Keratinocyte (primary cell): ENCODE measurements at regions not wholly inside any gene's neighbourhood (a gene's known extent, or its start where the extent isn't known, plus 50 kb on each side); places are given as distances from the start of the nearest gene placed in this dataset.

Experiments
- DNase-seq: peaks from one replicate; pipeline ENCODE4 v3.0.0-alpha.2; 2011; ENCODE audit warnings: low read depth, missing footprints, low spot score
- FAIRE-seq: peaks from 2 replicates; lab custom pipeline; 2011; peaks lifted over from hg19 to GRCh38; lab: Jason Lieb, UNC
- H2AFZ ChIP-seq: 2 replicates; pipeline ENCODE4 v1.6.0; 2012; ENCODE audit warnings: low read length, control low read depth, inconsistent platforms; ENCODE audit not compliant: control insufficient read depth
- H3K27ac ChIP-seq: 2 replicates; pipeline ENCODE4 v1.5.1; 2011; ENCODE audit warnings: low read length; ENCODE audit not compliant: control insufficient read depth, insufficient read depth
- H3K27me3 ChIP-seq: 3 replicates; pipeline ENCODE4 v1.6.0; 2011; ENCODE audit warnings: low read length; ENCODE audit not compliant: control insufficient read depth, insufficient read depth; ENCODE audit errors: extremely low read depth
- H3K36me3 ChIP-seq, 2 experiments: 2 replicates in 1 of 2; 3 replicates in 1 of 2; pipeline ENCODE4 v1.5.1; 2011; ENCODE audit warnings: low read length in 2 of 2, mild to moderate bottlenecking in 1 of 2; ENCODE audit not compliant: control insufficient read depth in 2 of 2, insufficient read depth in 2 of 2; ENCODE audit errors: extremely low read depth in 1 of 2
- H3K4me1 ChIP-seq: 3 replicates; pipeline ENCODE4 v1.5.1; 2011; ENCODE audit warnings: low read length; ENCODE audit not compliant: control insufficient read depth, insufficient read depth; ENCODE audit errors: extremely low read depth
- H3K4me2 ChIP-seq: 3 replicates; pipeline ENCODE4 v1.6.0; 2011; ENCODE audit warnings: low read depth, low read length; ENCODE audit not compliant: control insufficient read depth, insufficient read depth; ENCODE audit errors: extremely low read depth
- H3K4me3 ChIP-seq, 3 experiments: fragments of 200-600 bp in 1 of 3; sonication (generic) in 1 of 3; 2 replicates in 2 of 3; 3 replicates in 1 of 3; pipeline ENCODE4 v1.5.1; 2011 to 2016; ENCODE audit warnings: low read length in 3 of 3, mild to moderate bottlenecking in 3 of 3, control low read depth in 2 of 3, inconsistent platforms in 1 of 3, low read depth in 1 of 3, mixed read lengths in 1 of 3, mixed run types in 1 of 3, moderate library complexity in 1 of 3; ENCODE audit not compliant: control insufficient read depth in 2 of 3, insufficient read depth in 2 of 3; ENCODE audit errors: extremely low read depth in 1 of 3
- H3K79me2 ChIP-seq: 2 replicates; pipeline ENCODE4 v1.6.0; 2012; ENCODE audit warnings: low read length; ENCODE audit not compliant: control insufficient read depth, insufficient read depth
- H3K9ac ChIP-seq: 3 replicates; pipeline ENCODE4 v1.6.0; 2011; ENCODE audit warnings: low read length; ENCODE audit not compliant: control insufficient read depth, insufficient read depth; ENCODE audit errors: extremely low read depth
- H3K9me1 ChIP-seq: 3 replicates; pipeline ENCODE4 v1.6.0; 2011; ENCODE audit warnings: low read length; ENCODE audit not compliant: control insufficient read depth, insufficient read depth; ENCODE audit errors: extremely low read depth
- H3K9me3 ChIP-seq: 2 replicates; pipeline ENCODE4 v1.5.1; 2012; ENCODE audit warnings: low read depth, low read length; ENCODE audit not compliant: control insufficient read depth
- H4K20me1 ChIP-seq: 3 replicates; pipeline ENCODE4 v1.6.0; 2011; ENCODE audit warnings: low read length; ENCODE audit not compliant: control insufficient read depth, insufficient read depth; ENCODE audit errors: extremely low read depth
- EZH2 ChIP-seq: IDR thresholded peaks from one replicate; pipeline ENCODE4 v1.6.1; 2012; ENCODE audit warnings: inconsistent platforms, mild to moderate bottlenecking, low read length, moderate library complexity
- dilution Hi-C: fragments of 300-500 bp; cut with MboI; formaldehyde crosslinking; loops from one replicate; pipeline ENCODE4 v1.7.0; 2020; ENCODE audit warnings: low sequenced_read_pairs; ENCODE audit not compliant: extremely low pct_ligation_motif_present
- TF ChIP-seq, protein P1 (sequence below), 3 experiments: IDR thresholded peaks in 1 of 3; conservative IDR thresholded peaks in 1 of 3; optimal IDR thresholded peaks in 1 of 3; 2 replicates in 2 of 3; 3 replicates in 1 of 3; pipeline versions ENCODE3 to v1.5.1; 2011; ENCODE audit warnings: low read length in 3 of 3, mild to moderate bottlenecking in 3 of 3, moderate library complexity in 2 of 3, control low read depth in 1 of 3, inconsistent platforms in 1 of 3; ENCODE audit not compliant: insufficient read depth in 2 of 3; ENCODE audit errors: extremely low read depth in 1 of 3

DNA sequence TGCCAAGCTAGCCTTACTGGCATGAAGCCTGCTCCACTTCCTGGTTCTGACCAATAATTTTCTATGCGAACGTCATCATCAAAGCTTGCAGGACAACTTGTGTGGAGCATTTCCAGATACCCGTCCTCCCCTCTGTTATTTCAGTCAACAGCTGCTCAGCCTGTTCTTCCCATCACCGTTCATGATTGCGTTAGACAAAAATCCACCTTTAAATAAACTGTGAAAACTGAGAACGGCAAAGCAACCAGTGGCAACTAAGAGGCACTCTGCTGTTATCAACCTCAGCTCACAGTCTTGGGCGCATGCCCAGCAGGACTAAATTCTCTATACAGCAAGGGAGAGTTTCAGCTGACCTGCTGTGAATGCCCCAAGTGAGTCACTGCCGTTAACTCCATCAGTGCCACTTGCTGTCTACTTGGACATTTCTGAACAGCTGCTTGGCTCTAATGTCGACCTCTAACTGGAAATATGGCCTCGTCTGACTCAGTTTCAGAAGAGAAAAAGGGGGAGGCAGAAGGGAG lies 207.4 kb upstream of the RUNX1 start:
- Histone ChIP-seq H3K4me2 (peak overlapping the region; percentile 4), H3K27ac (peak overlapping the region; percentile 59), H4K20me1 (no peaks in the 10 kb centered on the region), H3K9me3 (no peaks in the 10 kb centered on the region), H3K79me2 (no peaks in the 10 kb centered on the region), H3K9ac (no peak overlapping the region), H3K4me1 (peaks cover 20% of the 10 kb centered on the region), H3K36me3 (no peaks in the 10 kb centered on the region), H3K9me1 (no peaks in the 10 kb centered on the region), H3K4me3 (no peak overlapping the region), H3K27me3 (no peaks in the 10 kb centered on the region), H2AFZ (no peak overlapping the region)
- TF ChIP-seq, protein P1, sequence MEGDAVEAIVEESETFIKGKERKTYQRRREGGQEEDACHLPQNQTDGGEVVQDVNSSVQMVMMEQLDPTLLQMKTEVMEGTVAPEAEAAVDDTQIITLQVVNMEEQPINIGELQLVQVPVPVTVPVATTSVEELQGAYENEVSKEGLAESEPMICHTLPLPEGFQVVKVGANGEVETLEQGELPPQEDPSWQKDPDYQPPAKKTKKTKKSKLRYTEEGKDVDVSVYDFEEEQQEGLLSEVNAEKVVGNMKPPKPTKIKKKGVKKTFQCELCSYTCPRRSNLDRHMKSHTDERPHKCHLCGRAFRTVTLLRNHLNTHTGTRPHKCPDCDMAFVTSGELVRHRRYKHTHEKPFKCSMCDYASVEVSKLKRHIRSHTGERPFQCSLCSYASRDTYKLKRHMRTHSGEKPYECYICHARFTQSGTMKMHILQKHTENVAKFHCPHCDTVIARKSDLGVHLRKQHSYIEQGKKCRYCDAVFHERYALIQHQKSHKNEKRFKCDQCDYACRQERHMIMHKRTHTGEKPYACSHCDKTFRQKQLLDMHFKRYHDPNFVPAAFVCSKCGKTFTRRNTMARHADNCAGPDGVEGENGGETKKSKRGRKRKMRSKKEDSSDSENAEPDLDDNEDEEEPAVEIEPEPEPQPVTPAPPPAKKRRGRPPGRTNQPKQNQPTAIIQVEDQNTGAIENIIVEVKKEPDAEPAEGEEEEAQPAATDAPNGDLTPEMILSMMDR (optimal IDR thresholded peaks at IDR 0.05 in 1 of 3, IDR thresholded peaks at IDR 0.05 in 1 of 3, conservative IDR thresholded peaks at IDR 0.05 in 1 of 3; ENCODE audit: extremely low read depth in 1 of 3, insufficient read depth in 2 of 3, low read length in 3 of 3) = no peak
- TF ChIP-seq EZH2 = no peak
- DNase-seq (no peak), FAIRE-seq (no peak)
- dilution Hi-C loops = no loop called here

DNA sequence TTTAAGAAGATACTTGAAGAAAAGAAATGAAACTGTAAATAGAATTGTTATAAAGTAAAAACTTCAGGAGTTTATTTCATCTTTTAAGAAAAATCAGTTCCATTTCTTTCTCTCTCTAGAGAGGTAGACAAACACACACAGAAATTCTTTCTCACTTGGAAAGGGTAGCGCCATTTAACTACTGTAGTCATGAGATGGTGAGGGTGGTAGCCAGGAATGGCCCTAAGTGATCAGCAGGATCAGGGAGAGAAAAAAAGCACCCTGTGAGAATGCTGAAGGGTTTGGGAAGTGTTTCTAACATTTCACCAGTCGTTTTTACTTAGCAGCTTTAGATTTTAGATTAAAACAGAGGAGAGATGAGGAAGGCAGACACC lies 205.7 kb upstream of the RUNX1 start:
- peaks cover 22% of the 10 kb centered on the region for H3K4me1 ChIP-seq
- no peak overlapping the region for H2AFZ ChIP-seq
- H3K4me3 ChIP-seq = no peak overlapping the region
- H3K9me3 ChIP-seq = no peaks in the 10 kb centered on the region
- no peak overlapping the region for H3K27ac ChIP-seq
- DNase-seq = no peak
- H3K9ac ChIP-seq = no peak overlapping the region
- TF ChIP-seq, protein P1 (optimal IDR thresholded peaks at IDR 0.05 in 1 of 3, IDR thresholded peaks at IDR 0.05 in 1 of 3, conservative IDR thresholded peaks at IDR 0.05 in 1 of 3; ENCODE audit: extremely low read depth in 1 of 3, insufficient read depth in 2 of 3, low read length in 3 of 3) = no peak
- no peak for TF ChIP-seq EZH2
- H4K20me1 ChIP-seq = no peaks in the 10 kb centered on the region
- H3K79me2 ChIP-seq = no peaks in the 10 kb centered on the region
- dilution Hi-C loops = no loop called here
- H3K27me3 ChIP-seq = no peaks in the 10 kb centered on the region
- no peak overlapping the region for H3K4me2 ChIP-seq
- no peaks in the 10 kb centered on the region for H3K9me1 ChIP-seq
- H3K36me3 ChIP-seq = no peaks in the 10 kb centered on the region
- no peak for FAIRE-seq
